ENCODE measurements at regions not wholly inside any gene's neighbourhood (a gene's known extent, or its start where the extent isn't known, plus 50 kb on each side); places are given as distances from the start of the nearest gene placed in this dataset.
"Not testable (repeated sequence)": the region's sequence is repeated elsewhere in the genome, so short reads cannot be mapped to it uniquely, and the experiment has no call there.

DNA sequence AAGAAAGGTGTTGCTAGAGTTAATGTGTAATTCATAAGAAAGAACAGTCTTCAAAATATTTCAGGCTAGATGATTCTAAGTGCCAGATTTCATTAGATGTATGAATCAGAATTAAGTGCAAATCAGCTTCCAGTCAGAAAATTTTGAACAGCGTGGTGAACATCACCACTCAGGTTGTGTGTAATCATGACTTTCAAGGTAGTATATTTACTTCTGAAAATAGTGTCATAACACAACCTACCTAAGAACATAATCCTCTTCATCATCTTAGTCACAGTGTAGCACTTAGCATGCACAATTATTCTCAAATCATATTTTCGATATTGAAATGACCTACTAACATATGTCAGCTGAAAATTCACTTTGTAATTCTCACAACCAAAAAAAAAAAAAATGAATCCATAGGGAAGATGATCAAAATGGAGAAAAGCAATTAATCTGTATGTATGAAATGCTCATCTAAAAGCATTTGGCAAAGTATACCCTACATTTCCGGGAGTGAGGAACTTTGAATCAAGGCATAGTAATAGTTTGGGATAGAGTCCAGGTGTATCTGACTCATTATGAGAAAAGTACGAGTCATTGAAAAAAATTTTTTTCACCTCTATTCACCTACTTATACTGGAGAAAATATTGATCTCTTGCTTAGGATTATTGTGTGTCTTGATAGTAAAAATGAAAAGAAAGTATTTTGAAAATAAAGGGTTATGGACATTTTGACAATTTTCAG is 221.8 kb upstream of the CHRM3 start:
- peaks cover 5% of the 10 kb centered on the region for H3K9me3 Mint-ChIP-seq
- no peak for DNase-seq (ENCODE audit: low spot score)

DNA sequence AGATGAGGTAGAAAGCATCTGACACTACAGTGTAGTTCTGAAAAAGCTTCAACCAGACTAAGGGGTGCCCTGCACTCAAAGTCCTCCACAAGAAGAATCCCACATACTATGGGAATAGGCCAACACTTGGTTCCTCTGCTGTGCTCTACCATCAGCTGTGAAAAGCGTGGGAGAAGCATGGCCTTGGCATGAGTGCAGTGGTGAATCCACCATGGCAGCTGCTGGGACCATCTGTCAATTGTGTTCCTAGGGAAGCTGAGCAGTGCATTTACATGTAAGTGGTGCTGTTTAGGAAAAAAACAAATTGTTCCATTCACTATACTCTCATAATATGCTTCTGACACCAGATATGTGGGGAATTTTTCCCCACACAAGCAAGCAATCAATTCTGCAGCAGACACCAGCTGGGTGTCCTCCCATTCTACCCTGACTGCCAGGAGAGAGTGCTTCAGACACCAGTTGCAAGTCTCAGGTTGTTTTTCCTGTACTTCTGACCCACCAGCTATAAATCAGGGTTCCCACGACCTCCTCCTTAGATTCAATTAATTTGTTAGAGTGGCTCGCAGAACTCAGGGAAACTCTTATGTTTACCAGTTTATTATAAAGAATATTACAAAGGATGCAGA is 230.8 kb upstream of the CHRM3 start:
- no peak for ATAC-seq
- Mint-ChIP-seq H3K4me3 (no peak overlapping the region), H3K4me1 (ENCODE audit: low read depth in 2 of 2) (no peaks in the 10 kb centered on the region)

More for the DNA sequence above, 221.8 kb upstream of the CHRM3 start:
- Mint-ChIP-seq H3K4me3 (no peak overlapping the region), H3K4me1 (ENCODE audit: low read depth in 2 of 2) (no peaks in the 10 kb centered on the region), H3K27me3 (no peaks in the 10 kb centered on the region), H3K27ac (no peak overlapping the region), H3K36me3 (no peaks in the 10 kb centered on the region)
- ATAC-seq = no peak

DNA sequence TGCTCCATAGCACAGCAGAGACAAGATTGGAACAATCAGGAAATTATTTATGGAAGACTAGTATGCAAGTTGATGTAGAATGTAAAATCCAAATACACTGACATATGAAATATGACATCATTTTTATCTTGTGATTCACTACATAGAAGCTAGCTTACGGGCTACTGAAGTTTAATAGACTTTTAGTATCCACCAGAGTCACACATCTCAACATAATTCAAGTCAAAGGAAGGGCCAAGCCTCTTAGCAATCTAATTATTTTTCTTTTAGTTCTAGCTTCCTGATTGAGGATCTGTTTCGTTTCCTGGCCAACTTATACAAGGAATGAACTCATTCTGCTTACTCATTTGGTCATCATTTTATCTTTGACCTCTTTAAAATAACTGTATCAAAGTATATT is 234.4 kb upstream of the CHRM3 start:
- DNase-seq (ENCODE audit: low spot score) (no peak), ATAC-seq (no peak)
- Mint-ChIP-seq H3K27me3 (no peaks in the 10 kb centered on the region), H3K4me1 (ENCODE audit: low read depth in 2 of 2) (no peaks in the 10 kb centered on the region), H3K9me3 (peaks cover 21% of the 10 kb centered on the region), H3K36me3 (no peaks in the 10 kb centered on the region), H3K27ac (no peak overlapping the region), H3K4me3 (no peak overlapping the region)

More for the DNA sequence above, 230.8 kb upstream of the CHRM3 start:
- no peak overlapping the region for H3K27ac Mint-ChIP-seq
- no peak for DNase-seq (ENCODE audit: low spot score)
- H3K27me3 Mint-ChIP-seq = no peaks in the 10 kb centered on the region
- H3K36me3 Mint-ChIP-seq = no peaks in the 10 kb centered on the region
- H3K9me3 Mint-ChIP-seq = peaks cover 19% of the 10 kb centered on the region

DNA sequence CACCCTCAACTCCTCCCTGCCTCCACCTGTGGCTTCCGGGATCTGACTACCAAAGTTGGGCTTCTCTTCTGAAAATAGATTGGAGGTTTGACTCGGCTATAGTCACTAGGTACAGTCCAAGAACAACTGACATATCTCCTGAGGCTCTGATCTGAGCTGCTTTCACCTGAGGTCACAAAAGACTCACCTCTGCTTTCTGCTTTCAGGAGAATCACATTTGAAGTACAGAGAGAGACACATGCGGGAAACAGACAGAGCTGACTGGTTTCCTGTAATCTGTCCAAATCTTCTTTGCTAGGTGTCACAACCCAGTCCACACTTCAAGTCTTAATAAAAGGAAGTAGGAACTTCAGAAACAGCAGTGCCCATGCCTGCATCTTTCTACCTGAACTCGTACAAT is 245.4 kb upstream of the CHRM3 start:
- DNase-seq (ENCODE audit: low spot score) = no peak
- Mint-ChIP-seq H3K27me3 (no peaks in the 10 kb centered on the region), H3K9me3 (peaks cover 22% of the 10 kb centered on the region)

DNA sequence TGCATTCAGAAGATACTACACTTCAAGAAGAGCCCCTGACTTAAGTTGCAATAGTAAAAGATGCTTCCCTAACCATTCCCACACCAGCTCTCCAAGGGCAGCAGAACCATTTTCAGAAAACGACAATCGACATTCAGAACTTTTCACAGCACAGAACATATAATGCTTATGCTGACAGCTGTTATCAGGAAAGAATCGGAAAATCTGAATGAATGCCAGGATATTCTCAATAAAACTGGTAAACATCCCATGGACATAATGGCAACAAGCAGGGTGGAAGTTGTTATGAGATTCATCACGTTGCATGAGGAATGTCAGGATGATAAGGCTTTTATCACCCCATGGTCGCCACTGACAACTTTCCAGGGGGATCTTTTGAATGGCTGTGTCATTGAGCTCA is 246.6 kb upstream of the CHRM3 start:
- no peaks in the 10 kb centered on the region for H3K27me3 Mint-ChIP-seq
- DNase-seq (ENCODE audit: low spot score) (no peak), ATAC-seq (no peak)

More for the DNA sequence above, 245.4 kb upstream of the CHRM3 start:
- no peak for ATAC-seq
- Mint-ChIP-seq H3K4me1 (ENCODE audit: low read depth in 2 of 2) (no peaks in the 10 kb centered on the region), H3K36me3 (peaks cover 14% of the 10 kb centered on the region), H3K4me3 (no peak overlapping the region), H3K27ac (no peak overlapping the region)

DNA sequence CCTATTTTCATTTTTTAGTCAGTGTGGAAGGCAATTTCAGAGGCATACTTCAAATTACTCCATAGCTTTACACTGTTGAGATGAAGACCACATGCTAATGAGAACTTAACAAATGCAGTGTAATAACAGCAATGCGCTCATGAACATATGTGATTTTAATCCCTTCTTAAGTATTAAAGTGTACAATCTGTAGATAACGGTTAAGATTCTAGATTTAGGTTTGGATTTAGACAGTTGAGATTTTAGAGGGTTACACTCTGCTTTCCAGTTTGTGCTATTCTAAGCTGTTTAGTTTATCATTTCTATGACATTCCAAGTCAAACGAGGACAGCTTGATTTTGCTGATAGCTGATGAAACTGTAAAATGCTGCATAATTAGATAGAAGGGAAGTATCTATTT is 257.8 kb upstream of the CHRM3 start:
- Mint-ChIP-seq H3K36me3 (no peaks in the 10 kb centered on the region), H3K27me3 (no peaks in the 10 kb centered on the region), H3K27ac (no peak overlapping the region), H3K4me1 (ENCODE audit: low read depth in 2 of 2) (no peaks in the 10 kb centered on the region), H3K9me3 (peaks cover 7% of the 10 kb centered on the region), H3K4me3 (no peak overlapping the region)
- ATAC-seq (no peak), DNase-seq (ENCODE audit: low spot score) (no peak)

More for the DNA sequence above, 246.6 kb upstream of the CHRM3 start:
- H3K4me1 Mint-ChIP-seq (ENCODE audit: low read depth in 2 of 2) = no peaks in the 10 kb centered on the region
- peaks cover 27% of the 10 kb centered on the region for H3K9me3 Mint-ChIP-seq
- no peak overlapping the region for H3K27ac Mint-ChIP-seq
- peaks cover 14% of the 10 kb centered on the region for H3K36me3 Mint-ChIP-seq
- H3K4me3 Mint-ChIP-seq = no peak overlapping the region

DNA sequence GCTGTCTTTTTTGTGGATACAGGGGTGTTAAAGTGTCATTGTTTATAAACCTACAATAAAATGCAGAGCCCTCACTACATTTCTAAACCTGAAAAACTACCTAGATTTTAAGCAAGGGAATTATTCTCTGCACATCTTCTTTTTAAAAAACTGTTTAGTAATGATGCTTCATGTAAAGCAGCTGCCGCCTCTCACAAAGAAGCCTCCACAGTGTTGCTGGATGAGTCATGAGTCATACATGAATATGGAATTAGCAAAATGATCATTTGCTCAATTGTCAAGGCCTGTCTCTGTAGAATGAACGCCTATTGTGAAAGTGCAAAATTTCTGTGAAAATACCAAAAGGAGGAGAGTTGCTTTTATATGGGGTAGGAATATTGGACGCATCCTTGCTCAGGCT is 259.5 kb upstream of the CHRM3 start:
- no peak overlapping the region for H3K4me3 Mint-ChIP-seq
- no peaks in the 10 kb centered on the region for H3K4me1 Mint-ChIP-seq (ENCODE audit: low read depth in 2 of 2)
- DNase-seq (ENCODE audit: low spot score) (no peak), ATAC-seq (no peak)
- no peaks in the 10 kb centered on the region for H3K36me3 Mint-ChIP-seq
- no peaks in the 10 kb centered on the region for H3K27me3 Mint-ChIP-seq
- H3K27ac Mint-ChIP-seq = no peak overlapping the region
- peaks cover 3% of the 10 kb centered on the region for H3K9me3 Mint-ChIP-seq

DNA sequence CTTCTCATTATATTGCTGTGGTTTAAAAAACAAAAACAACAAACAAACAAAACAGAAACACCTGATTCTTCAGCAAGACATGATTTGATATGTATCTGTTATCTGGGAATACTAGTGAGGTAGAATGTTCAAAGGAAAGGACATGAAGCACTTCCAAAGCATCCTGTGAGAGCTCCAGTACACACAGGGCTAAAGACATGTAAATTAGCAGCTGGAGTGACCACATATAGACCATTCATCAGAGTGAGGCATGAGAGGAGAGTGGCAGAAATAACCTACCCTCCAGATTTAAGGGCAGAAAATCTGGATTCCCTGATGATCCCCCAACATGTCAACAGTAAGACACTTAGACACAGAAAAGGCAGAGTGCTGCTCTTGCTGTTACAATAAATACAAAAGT is 260.5 kb upstream of the CHRM3 start:
- DNase-seq (ENCODE audit: low spot score) = no peak
- Mint-ChIP-seq H3K27ac (no peak overlapping the region), H3K27me3 (no peaks in the 10 kb centered on the region), H3K4me3 (no peak overlapping the region), H3K36me3 (no peaks in the 10 kb centered on the region), H3K4me1 (ENCODE audit: low read depth in 2 of 2) (no peaks in the 10 kb centered on the region), H3K9me3 (peaks cover 3% of the 10 kb centered on the region)
- ATAC-seq = no peak

DNA sequence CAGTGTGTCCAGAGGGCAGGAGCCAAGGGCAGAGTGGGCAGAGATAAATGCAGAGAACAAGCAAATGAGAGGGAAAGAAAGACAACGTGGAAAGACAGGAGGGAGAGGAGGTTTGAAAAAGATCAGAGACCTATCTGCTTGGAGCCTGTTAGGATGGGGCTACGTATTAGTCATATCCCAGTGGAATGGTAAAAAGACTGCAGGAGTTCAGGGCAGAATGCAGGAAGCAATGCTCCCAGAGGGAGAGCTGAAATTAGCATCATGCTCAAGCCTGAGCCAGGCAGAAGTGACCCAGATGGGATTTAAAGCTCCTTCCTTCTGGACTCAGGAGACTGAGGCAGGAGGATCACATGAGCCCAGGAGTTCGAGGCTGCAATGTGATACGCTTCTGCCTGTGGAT is 261.3 kb upstream of the CHRM3 start:
- Mint-ChIP-seq H3K27ac (no peak overlapping the region), H3K27me3 (no peaks in the 10 kb centered on the region), H3K36me3 (no peaks in the 10 kb centered on the region), H3K4me1 (ENCODE audit: low read depth in 2 of 2) (no peaks in the 10 kb centered on the region), H3K4me3 (no peak overlapping the region), H3K9me3 (no peaks in the 10 kb centered on the region)
- DNase-seq (ENCODE audit: low spot score) = no peak
- ATAC-seq = no peak

DNA sequence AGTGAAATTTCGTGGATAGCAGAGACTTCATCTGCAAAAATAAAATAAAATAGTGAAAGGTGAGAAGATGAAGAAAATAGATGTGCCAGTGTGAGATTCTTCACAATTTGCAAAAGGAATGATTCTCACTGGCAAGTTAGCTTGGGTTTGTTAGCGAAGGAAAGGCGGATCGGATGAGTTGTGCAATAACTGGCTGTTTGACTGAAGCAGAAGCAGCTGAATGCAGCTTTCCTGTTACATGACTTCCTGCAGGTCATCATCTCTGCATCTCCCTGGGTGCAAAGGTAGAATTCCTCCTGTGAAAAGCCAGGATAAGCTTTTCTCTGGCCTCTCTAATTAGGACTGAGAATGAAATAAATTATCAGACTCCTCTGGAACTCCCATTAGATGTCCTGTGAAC is 263.1 kb upstream of the CHRM3 start:
- H3K4me1 Mint-ChIP-seq (ENCODE audit: low read depth in 2 of 2) = no peaks in the 10 kb centered on the region
- no peaks in the 10 kb centered on the region for H3K36me3 Mint-ChIP-seq
- ATAC-seq = no peak
- no peak for DNase-seq (ENCODE audit: low spot score)
- no peaks in the 10 kb centered on the region for H3K27me3 Mint-ChIP-seq
- H3K27ac Mint-ChIP-seq = no peak overlapping the region
- H3K9me3 Mint-ChIP-seq = peaks cover 7% of the 10 kb centered on the region
- no peak overlapping the region for H3K4me3 Mint-ChIP-seq

DNA sequence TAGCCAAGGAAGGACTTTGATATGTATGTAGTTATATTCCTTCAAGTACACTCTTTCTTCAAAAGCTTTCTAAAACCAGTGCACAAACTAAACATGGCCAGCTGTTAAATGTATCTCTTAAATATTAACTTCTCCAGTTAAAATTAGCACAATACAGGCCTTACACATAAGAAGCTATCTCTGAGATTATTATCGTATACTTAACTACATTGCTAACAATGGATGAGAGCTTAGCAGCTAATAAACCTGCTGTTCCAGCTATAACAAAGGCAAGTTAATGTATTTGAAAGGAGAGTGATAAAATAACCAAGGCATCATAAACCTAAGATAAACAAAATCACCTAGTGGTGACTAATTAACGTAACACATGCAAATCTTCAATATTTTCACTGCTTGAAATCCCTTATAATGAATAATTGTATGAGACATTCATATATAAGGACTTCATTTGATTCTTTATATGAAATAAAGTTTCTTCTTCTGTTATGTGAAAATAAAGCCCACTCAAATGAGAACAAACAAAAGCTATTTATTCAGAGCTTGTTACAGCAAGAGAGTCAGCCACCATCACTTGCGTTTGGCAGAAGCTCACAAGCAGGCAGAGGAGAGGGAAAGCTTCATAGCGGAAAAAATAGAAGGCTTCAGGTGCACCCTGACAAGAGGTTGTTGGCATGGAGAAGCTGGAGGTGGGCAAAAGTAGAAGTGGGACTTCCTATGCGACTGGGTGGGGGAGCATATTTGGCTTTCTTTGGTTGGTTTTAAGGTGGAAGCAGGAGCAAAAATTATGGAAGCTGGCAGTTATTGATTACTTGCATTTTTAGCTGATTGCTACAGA is 274.1 kb upstream of the CHRM3 start:
- DNase-seq (ENCODE audit: low spot score) (no peak), ATAC-seq (no peak)
- Mint-ChIP-seq H3K27me3 (no peaks in the 10 kb centered on the region), H3K4me3 (no peak overlapping the region), H3K4me1 (ENCODE audit: low read depth in 2 of 2) (no peaks in the 10 kb centered on the region), H3K36me3 (no peaks in the 10 kb centered on the region), H3K27ac (no peak overlapping the region), H3K9me3 (peaks cover 10% of the 10 kb centered on the region)

DNA sequence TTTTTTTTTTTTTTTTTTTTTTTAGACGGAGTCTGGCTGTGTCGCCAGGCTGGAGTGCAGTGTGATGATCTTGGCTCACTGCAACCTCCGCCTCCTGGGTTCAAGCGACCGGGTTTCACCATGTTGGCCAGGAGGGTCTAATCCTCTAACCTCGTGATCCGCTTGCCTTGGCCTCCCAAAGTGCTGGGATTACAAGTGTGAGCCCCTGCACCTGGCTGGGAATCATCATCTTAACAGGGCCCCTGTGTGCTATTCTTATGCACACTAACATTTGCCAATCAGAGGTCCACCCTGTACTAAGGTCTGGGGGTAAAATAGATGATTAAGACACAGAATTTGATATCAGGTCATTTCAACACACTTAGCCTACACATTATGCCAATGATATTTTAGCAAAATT is 278.7 kb upstream of the CHRM3 start:
- Mint-ChIP-seq H3K36me3 (no peaks in the 10 kb centered on the region), H3K27ac (no peak overlapping the region), H3K4me3 (no peak overlapping the region), H3K9me3 (peaks cover 33% of the 10 kb centered on the region), H3K27me3 (no peaks in the 10 kb centered on the region), H3K4me1 (ENCODE audit: low read depth in 2 of 2) (no peaks in the 10 kb centered on the region)
- ATAC-seq (no peak), DNase-seq (ENCODE audit: low spot score) (no peak)

DNA sequence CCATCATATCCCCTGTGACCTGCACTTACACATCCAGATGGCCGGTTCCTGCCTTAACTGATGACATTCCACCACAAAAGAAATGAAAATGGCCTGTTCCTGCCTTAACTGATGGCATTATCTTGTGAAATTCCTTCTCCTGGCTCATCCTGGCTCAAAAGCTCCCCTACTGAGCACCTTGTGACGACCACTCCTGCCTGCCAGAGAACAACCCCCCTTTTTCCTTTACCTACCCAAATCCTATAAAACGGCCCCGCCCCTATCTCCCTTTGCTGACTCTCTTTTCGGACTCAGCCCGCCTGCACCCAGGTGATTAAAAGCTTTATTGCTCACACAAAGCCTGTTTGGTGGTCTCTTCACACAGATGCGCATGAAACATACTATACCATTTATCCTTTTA is 279.7 kb upstream of the CHRM3 start:
- not testable (repeated sequence) for DNase-seq (ENCODE audit: low spot score); H3K4me1 Mint-ChIP-seq (ENCODE audit: low read depth in 2 of 2); H3K4me3 Mint-ChIP-seq; H3K27me3 Mint-ChIP-seq; ATAC-seq; H3K36me3 Mint-ChIP-seq; H3K27ac Mint-ChIP-seq
- H3K9me3 Mint-ChIP-seq = peaks cover 39% of the 10 kb centered on the region

DNA sequence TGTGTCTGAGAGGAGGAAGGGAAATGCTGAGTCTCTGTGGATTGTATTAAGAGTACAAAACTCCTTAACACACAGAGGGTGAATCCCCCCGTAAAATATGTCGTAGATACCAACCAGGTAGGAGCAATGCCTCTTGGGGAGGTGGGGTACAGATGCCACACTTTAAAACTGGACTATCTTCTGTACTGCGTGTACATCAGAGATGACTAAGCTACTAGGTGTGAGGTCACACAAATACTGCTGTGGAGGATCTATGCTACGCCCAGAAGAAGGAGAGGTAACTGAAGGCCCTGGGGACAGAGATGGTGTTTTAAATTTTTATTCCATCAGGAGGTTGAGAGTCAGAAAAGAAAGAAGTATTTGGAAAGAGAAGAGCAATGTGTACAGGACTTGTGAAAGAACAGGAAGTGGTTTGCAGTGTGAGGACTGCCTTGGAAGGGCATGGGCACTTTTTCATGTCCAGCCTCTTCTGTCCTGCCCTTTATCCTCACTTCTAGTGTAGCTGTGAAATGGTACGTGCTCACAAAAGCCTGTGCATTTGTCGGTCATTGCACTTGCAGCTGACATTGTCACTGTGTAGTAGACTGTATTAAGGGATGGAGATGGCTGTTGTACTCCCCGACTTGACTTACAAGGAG is 287.8 kb upstream of the CHRM3 start:
- H3K4me3 Mint-ChIP-seq = no peak overlapping the region
- no peak overlapping the region for H3K27ac Mint-ChIP-seq
- DNase-seq (ENCODE audit: low spot score) (no peak), ATAC-seq (no peak)
- no peaks in the 10 kb centered on the region for H3K27me3 Mint-ChIP-seq
- H3K9me3 Mint-ChIP-seq = peaks cover 24% of the 10 kb centered on the region
- H3K36me3 Mint-ChIP-seq = no peaks in the 10 kb centered on the region
- no peaks in the 10 kb centered on the region for H3K4me1 Mint-ChIP-seq (ENCODE audit: low read depth in 2 of 2)

Measured in natural killer cell treated with Interleukin-12 subunit alpha and Interleukin-12 subunit beta and Interleukin-15 and Interleukin-18, amount 100 ng/mL, for 72 hours (primary cell).